AG08395 (cell line): ENCODE measurements at regions not wholly inside any gene's neighbourhood (a gene's known extent, or its start where the extent isn't known, plus 50 kb on each side); places are given as distances from the start of the nearest gene placed in this dataset.

Experiments
- DNase-seq: peaks from one replicate; pipeline ENCODE4 v3.0.0; 2012; ENCODE audit warnings: mixed read lengths, low spot score

- peak; percentile 41 for DNase-seq
These were observed 210.3 kb downstream of the ACTL7B start for GRCh38 chr9:108645520-108645919.

- no peak for DNase-seq
These were observed 211.9 kb downstream of the ACTL7B start for GRCh38 chr9:108643731-108644510.

- no peak for DNase-seq
These were observed 212.9 kb downstream of the ACTL7B start for GRCh38 chr9:108642871-108643270.

- peak; percentile 82 for DNase-seq
These were observed 215.6 kb downstream of the ACTL7B start for GRCh38 chr9:108640230-108640629.

- DNase-seq = no peak
These were observed 216.1 kb downstream of the ACTL7B start for GRCh38 chr9:108639696-108640095.

GRCh38 chr9:108639091-108639490 is 216.7 kb downstream of the ACTL7B start:
- no peak for DNase-seq

GRCh38 chr9:108637340-108637739 is 218.4 kb downstream of the ACTL7B start:
- no peak for DNase-seq

- no peak for DNase-seq
These were observed 219.8 kb downstream of the ACTL7B start for GRCh38 chr9:108636013-108636412.

- peak; percentile 75 for DNase-seq
These were observed 220.9 kb downstream of the ACTL7B start for GRCh38 chr9:108634672-108635462.

- peak; percentile 44 for DNase-seq
These were observed 221.6 kb downstream of the ACTL7B start for GRCh38 chr9:108634204-108634603.

GRCh38 chr9:108631496-108632285 is 224.1 kb downstream of the ACTL7B start:
- DNase-seq = no peak

GRCh38 chr9:108628316-108628715 is 227.5 kb downstream of the ACTL7B start:
- DNase-seq = no peak

- no peak for DNase-seq
These were observed 229.0 kb downstream of the ACTL7B start for GRCh38 chr9:108626743-108627142.

GRCh38 chr9:108621991-108622855 is 233.6 kb downstream of the ACTL7B start:
- peak; percentile 62 for DNase-seq

GRCh38 chr9:108620767-108621166 is 235.0 kb downstream of the ACTL7B start:
- peak; percentile 35 for DNase-seq

GRCh38 chr9:108618906-108619550 is 236.8 kb downstream of the ACTL7B start:
- DNase-seq = peak; percentile 31

GRCh38 chr9:108617676-108618075 is 238.1 kb downstream of the ACTL7B start:
- DNase-seq = no peak

- no peak for DNase-seq
These were observed 240.6 kb downstream of the ACTL7B start for GRCh38 chr9:108615152-108615551.

GRCh38 chr9:108612513-108612912 is 243.3 kb downstream of the ACTL7B start:
- DNase-seq = no peak

- DNase-seq = no peak
These were observed 245.9 kb downstream of the ACTL7B start for GRCh38 chr9:108609897-108610253.
